ENCODE measurements at regions not wholly inside any gene's neighbourhood (a gene's known extent, or its start where the extent isn't known, plus 50 kb on each side); places are given as distances from the start of the nearest gene placed in this dataset.

DNA sequence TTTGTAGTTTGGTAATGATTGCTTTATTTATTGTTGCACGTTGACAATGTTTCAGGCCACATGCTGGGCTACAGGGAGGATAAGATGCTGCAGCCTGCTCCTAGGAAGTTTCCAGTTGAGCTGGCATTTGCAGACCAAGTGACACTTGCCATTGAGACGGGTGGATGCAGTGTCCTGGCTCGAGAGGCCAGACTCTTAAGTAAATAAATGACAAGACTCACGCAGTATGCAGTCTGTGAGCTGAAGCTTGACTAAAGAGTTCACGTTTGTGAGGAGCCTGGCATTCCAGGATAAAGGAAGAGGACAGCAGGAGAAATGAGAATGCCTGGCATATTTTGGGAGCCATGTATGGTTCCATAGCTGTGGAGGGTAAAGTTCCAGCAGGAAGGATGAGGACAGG is 105.8 kb downstream of the BAMBI start:
- Mint-ChIP-seq H3K36me3 (no peaks in the 10 kb centered on the region), H3K9me3 (no peaks in the 10 kb centered on the region), H3K27me3 (ENCODE audit: insufficient read depth, low read depth) (peaks cover 10% of the 10 kb centered on the region), H3K4me3 (no peak overlapping the region), H3K4me1 (peaks cover 31% of the 10 kb centered on the region), H3K27ac (peak overlapping the region; percentile 44)
- Histone ChIP-seq H3K9ac (no peak overlapping the region), H3K9me3 (ENCODE audit: low read depth) (no peaks in the 10 kb centered on the region), H2AFZ (replicated peaks) (no peak overlapping the region), H3K4me1 (no peaks in the 10 kb centered on the region), H3K36me3 (no peaks in the 10 kb centered on the region), H3K27me3 (no peaks in the 10 kb centered on the region), H3K27ac (no peak overlapping the region), H3F3A (ENCODE audit: low read depth) (no peaks in the 10 kb centered on the region), H4K20me1 (ENCODE audit: low read depth) (no peaks in the 10 kb centered on the region), H3K79me2 (ENCODE audit: low read depth) (no peaks in the 10 kb centered on the region), H3K4me3 (no peak overlapping the region), H3K4me2 (no peak overlapping the region)
- peak; percentile 21 for DNase-seq (ENCODE audit: low spot score)
- TF ChIP-seq EZH2phosphoT487 (IDR thresholded peaks at IDR 0.05) (no peak), EZH2 (IDR thresholded peaks at IDR 0.05) (no peak)
- TF ChIP-seq, protein P1, sequence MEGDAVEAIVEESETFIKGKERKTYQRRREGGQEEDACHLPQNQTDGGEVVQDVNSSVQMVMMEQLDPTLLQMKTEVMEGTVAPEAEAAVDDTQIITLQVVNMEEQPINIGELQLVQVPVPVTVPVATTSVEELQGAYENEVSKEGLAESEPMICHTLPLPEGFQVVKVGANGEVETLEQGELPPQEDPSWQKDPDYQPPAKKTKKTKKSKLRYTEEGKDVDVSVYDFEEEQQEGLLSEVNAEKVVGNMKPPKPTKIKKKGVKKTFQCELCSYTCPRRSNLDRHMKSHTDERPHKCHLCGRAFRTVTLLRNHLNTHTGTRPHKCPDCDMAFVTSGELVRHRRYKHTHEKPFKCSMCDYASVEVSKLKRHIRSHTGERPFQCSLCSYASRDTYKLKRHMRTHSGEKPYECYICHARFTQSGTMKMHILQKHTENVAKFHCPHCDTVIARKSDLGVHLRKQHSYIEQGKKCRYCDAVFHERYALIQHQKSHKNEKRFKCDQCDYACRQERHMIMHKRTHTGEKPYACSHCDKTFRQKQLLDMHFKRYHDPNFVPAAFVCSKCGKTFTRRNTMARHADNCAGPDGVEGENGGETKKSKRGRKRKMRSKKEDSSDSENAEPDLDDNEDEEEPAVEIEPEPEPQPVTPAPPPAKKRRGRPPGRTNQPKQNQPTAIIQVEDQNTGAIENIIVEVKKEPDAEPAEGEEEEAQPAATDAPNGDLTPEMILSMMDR (IDR thresholded peaks at IDR 0.05) = no peak

DNA sequence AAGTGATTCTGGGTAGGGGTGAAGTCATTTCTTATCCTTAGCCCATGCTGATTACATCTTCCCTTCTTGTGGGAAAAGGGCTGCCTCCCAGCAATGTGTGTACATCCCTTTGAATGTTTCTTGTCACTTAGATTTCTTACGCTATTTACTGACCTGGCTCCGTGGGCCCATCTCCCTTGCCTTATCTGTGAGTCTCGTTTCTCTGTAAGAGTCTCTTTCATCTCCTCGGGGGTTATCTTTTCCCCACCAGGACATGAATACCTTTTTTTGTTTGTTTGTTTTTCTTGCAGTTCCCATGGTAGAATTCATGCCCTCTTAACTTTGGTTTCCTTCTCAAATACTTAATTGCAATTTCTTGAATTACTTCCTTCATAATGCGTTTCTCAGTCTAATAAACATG is 107.7 kb downstream of the BAMBI start:
- no peaks in the 10 kb centered on the region for H3F3A ChIP-seq (ENCODE audit: low read depth)
- Mint-ChIP-seq H3K36me3 (no peaks in the 10 kb centered on the region), H3K27me3 (ENCODE audit: insufficient read depth, low read depth) (peaks cover 7% of the 10 kb centered on the region), H3K4me3 (no peak overlapping the region), H3K27ac (no peak overlapping the region), H3K9me3 (no peaks in the 10 kb centered on the region), H3K4me1 (peaks cover 23% of the 10 kb centered on the region)
- TF ChIP-seq, protein P1 (IDR thresholded peaks at IDR 0.05) = no peak
- TF ChIP-seq EZH2phosphoT487 (IDR thresholded peaks at IDR 0.05) (no peak), EZH2 (IDR thresholded peaks at IDR 0.05) (no peak)
- H3K4me3 ChIP-seq = no peak overlapping the region
- H3K27ac ChIP-seq = no peak overlapping the region
- H3K4me2 ChIP-seq = no peak overlapping the region
- no peaks in the 10 kb centered on the region for H3K36me3 ChIP-seq
- H3K4me1 ChIP-seq = no peaks in the 10 kb centered on the region
- no peak for DNase-seq (ENCODE audit: low spot score)
- no peak overlapping the region for H2AFZ ChIP-seq (replicated peaks)
- no peak overlapping the region for H3K9ac ChIP-seq
- no peaks in the 10 kb centered on the region for H3K9me3 ChIP-seq (ENCODE audit: low read depth)
- no peaks in the 10 kb centered on the region for H3K79me2 ChIP-seq (ENCODE audit: low read depth)
- H3K27me3 ChIP-seq = no peaks in the 10 kb centered on the region
- H4K20me1 ChIP-seq (ENCODE audit: low read depth) = no peaks in the 10 kb centered on the region

DNA sequence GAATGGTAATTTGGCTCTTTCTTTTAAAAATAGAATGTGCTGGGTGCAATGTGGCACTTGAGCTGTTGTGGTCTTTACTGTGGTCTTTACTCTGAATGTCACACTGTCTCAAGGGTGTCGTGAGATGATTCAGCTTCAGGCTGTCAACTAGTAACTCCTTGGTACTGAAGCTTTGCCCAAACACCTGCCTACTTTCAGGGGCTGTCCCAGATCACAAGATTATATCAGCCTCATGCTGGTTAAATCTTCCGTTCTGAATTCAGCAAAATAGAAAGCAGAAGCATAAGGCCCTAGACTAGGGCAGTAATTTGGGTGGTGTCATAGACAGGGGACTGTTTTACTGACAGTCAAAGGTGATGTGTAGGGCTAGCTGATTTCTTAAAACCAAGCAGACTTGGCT is 110.9 kb downstream of the BAMBI start:
- DNase-seq (ENCODE audit: low spot score) = no peak
- Histone ChIP-seq H3F3A (ENCODE audit: low read depth) (no peaks in the 10 kb centered on the region), H3K36me3 (no peaks in the 10 kb centered on the region), H3K4me1 (no peaks in the 10 kb centered on the region), H3K4me2 (no peak overlapping the region), H3K9ac (no peak overlapping the region), H2AFZ (replicated peaks) (no peak overlapping the region), H3K4me3 (no peak overlapping the region), H3K9me3 (ENCODE audit: low read depth) (no peaks in the 10 kb centered on the region), H3K27me3 (no peaks in the 10 kb centered on the region), H3K79me2 (ENCODE audit: low read depth) (no peaks in the 10 kb centered on the region), H4K20me1 (ENCODE audit: low read depth) (no peaks in the 10 kb centered on the region), H3K27ac (no peak overlapping the region)
- TF ChIP-seq, protein P1 (IDR thresholded peaks at IDR 0.05) = no peak
- TF ChIP-seq EZH2phosphoT487 (IDR thresholded peaks at IDR 0.05) (no peak), EZH2 (IDR thresholded peaks at IDR 0.05) (no peak)
- no peaks in the 10 kb centered on the region for H3K36me3 Mint-ChIP-seq
- H3K27me3 Mint-ChIP-seq (ENCODE audit: insufficient read depth, low read depth) = peaks cover 9% of the 10 kb centered on the region
- no peaks in the 10 kb centered on the region for H3K9me3 Mint-ChIP-seq
- no peak overlapping the region for H3K4me3 Mint-ChIP-seq
- no peak overlapping the region for H3K27ac Mint-ChIP-seq
- H3K4me1 Mint-ChIP-seq = peaks cover 22% of the 10 kb centered on the region

All from neural progenitor cell (in vitro differentiated cells).